Urinary bladder (tissue), 3 donors: ENCODE measurements at regions not wholly inside any gene's neighbourhood (a gene's known extent, or its start where the extent isn't known, plus 50 kb on each side); places are given as distances from the start of the nearest gene placed in this dataset.

Experiments
- DNase-seq: peaks from one replicate; pipeline ENCODE4 v3.0.0-alpha.2; 2015; ENCODE audit errors: extremely low spot score
- H3K27ac ChIP-seq: one replicate; pipeline ENCODE4 v1.5.1; 2013; ENCODE audit warnings: low read depth, mild to moderate bottlenecking, moderate library complexity
- H3K36me3 ChIP-seq: one replicate; pipeline ENCODE4 v1.6.1; 2013; ENCODE audit warnings: mild to moderate bottlenecking, moderate library complexity; ENCODE audit not compliant: insufficient read depth
- H3K4me1 ChIP-seq: one replicate; pipeline ENCODE4 v1.6.1; 2013; ENCODE audit warnings: mild to moderate bottlenecking, moderate library complexity; ENCODE audit not compliant: insufficient read depth
- H3K4me3 ChIP-seq: one replicate; pipeline ENCODE4 v1.5.1; 2013; ENCODE audit warnings: low read depth, low read length
- WGBS: extraction: QIAGEN DNeasy Blood & Tissue Kit; methylation state at CpG from one replicate; pipeline ENCODE4 v1.1.7; 2013; 5-methylcytosine and 5-hydroxymethylcytosine counted together
- donor health status: healthy with polysubstance abuse.
- donor health status: healthy.

- Histone ChIP-seq H3K36me3 (no peaks in the 10 kb centered on the region), H3K4me1 (no peaks in the 10 kb centered on the region), H3K27ac (no peak overlapping the region), H3K4me3 (no peak overlapping the region)
- DNase-seq, result no peak
- 82% methylated on average over 19 of the region's 19 CpGs for WGBS
Measured at GRCh38 chr15:62962101-62962995, 80.2 kb upstream of the TPM1 start.

GRCh38 chr15:62964251-62964650 lies 78.3 kb upstream of the TPM1 start:
- H3K4me3 ChIP-seq, result no peak overlapping the region
- no peak for DNase-seq
- no peaks in the 10 kb centered on the region for H3K4me1 ChIP-seq
- no peak overlapping the region for H3K27ac ChIP-seq
- no peaks in the 10 kb centered on the region for H3K36me3 ChIP-seq
- WGBS, result 65% methylated on average over 5 of the region's 5 CpGs

GRCh38 chr15:62966294-62967078 lies 76.1 kb upstream of the TPM1 start:
- Histone ChIP-seq H3K27ac (no peak overlapping the region), H3K36me3 (no peaks in the 10 kb centered on the region), H3K4me1 (no peaks in the 10 kb centered on the region), H3K4me3 (no peak overlapping the region)
- no peak for DNase-seq
- WGBS, result 97% methylated on average over 4 of the region's 4 CpGs

GRCh38 chr15:62968699-62969098 lies 73.8 kb upstream of the TPM1 start:
- Histone ChIP-seq H3K4me1 (no peaks in the 10 kb centered on the region), H3K36me3 (no peaks in the 10 kb centered on the region), H3K4me3 (no peak overlapping the region), H3K27ac (no peak overlapping the region)
- no peak for DNase-seq
- 80% methylated on average over 7 of the region's 7 CpGs for WGBS

- Histone ChIP-seq H3K36me3 (no peaks in the 10 kb centered on the region), H3K4me1 (no peaks in the 10 kb centered on the region), H3K27ac (no peak overlapping the region), H3K4me3 (no peak overlapping the region)
- no peak for DNase-seq
- WGBS, result 93% methylated on average over 1 of the region's 1 CpG
Measured at GRCh38 chr15:62969442-62970089, 73.0 kb upstream of the TPM1 start.

- Histone ChIP-seq H3K36me3 (no peaks in the 10 kb centered on the region), H3K4me1 (no peaks in the 10 kb centered on the region), H3K27ac (no peak overlapping the region), H3K4me3 (no peak overlapping the region)
- no peak for DNase-seq
- 56% methylated on average over 5 of the region's 5 CpGs for WGBS
Measured at GRCh38 chr15:62972814-62973213, 69.7 kb upstream of the TPM1 start.

GRCh38 chr15:62975515-62975914 lies 67.0 kb upstream of the TPM1 start:
- WGBS, result 60% methylated on average over 8 of the region's 8 CpGs
- no peak for DNase-seq

GRCh38 chr15:62976301-62976881 lies 66.2 kb upstream of the TPM1 start:
- no peak for DNase-seq
- 45% methylated on average over 2 of the region's 2 CpGs for WGBS
- no peaks in the 10 kb centered on the region for H3K4me1 ChIP-seq
- no peak overlapping the region for H3K4me3 ChIP-seq
- no peaks in the 10 kb centered on the region for H3K36me3 ChIP-seq
- H3K27ac ChIP-seq, result no peak overlapping the region

More at GRCh38 chr15:62975515-62975914, 67.0 kb upstream of the TPM1 start:
- no peak overlapping the region for H3K27ac ChIP-seq
- no peaks in the 10 kb centered on the region for H3K36me3 ChIP-seq
- no peaks in the 10 kb centered on the region for H3K4me1 ChIP-seq
- no peak overlapping the region for H3K4me3 ChIP-seq

- no peaks in the 10 kb centered on the region for H3K4me1 ChIP-seq
- 82% methylated on average over 8 of the region's 8 CpGs for WGBS
- no peak overlapping the region for H3K27ac ChIP-seq
- DNase-seq, result no peak
- H3K36me3 ChIP-seq, result no peaks in the 10 kb centered on the region
- H3K4me3 ChIP-seq, result no peak overlapping the region
Measured at GRCh38 chr15:62977952-62978811, 64.4 kb upstream of the TPM1 start.

GRCh38 chr15:62979252-62979651 lies 63.3 kb upstream of the TPM1 start:
- no peak for DNase-seq
- Histone ChIP-seq H3K4me3 (no peak overlapping the region), H3K27ac (no peak overlapping the region), H3K36me3 (no peaks in the 10 kb centered on the region), H3K4me1 (no peaks in the 10 kb centered on the region)
- 94% methylated on average over 1 of the region's 1 CpG for WGBS

GRCh38 chr15:62981071-62981470 lies 61.5 kb upstream of the TPM1 start:
- no peaks in the 10 kb centered on the region for H3K36me3 ChIP-seq
- no peak overlapping the region for H3K4me3 ChIP-seq
- no peaks in the 10 kb centered on the region for H3K4me1 ChIP-seq
- 75% methylated on average over 3 of the region's 3 CpGs for WGBS
- DNase-seq, result no peak
- no peak overlapping the region for H3K27ac ChIP-seq

GRCh38 chr15:62983956-62984355 lies 58.6 kb upstream of the TPM1 start:
- H3K36me3 ChIP-seq, result no peaks in the 10 kb centered on the region
- 94% methylated on average over 8 of the region's 8 CpGs for WGBS
- no peak overlapping the region for H3K27ac ChIP-seq
- no peaks in the 10 kb centered on the region for H3K4me1 ChIP-seq
- no peak for DNase-seq
- H3K4me3 ChIP-seq, result no peak overlapping the region

- no peak overlapping the region for H3K4me3 ChIP-seq
- H3K4me1 ChIP-seq, result no peaks in the 10 kb centered on the region
- 38% methylated on average over 6 of the region's 6 CpGs for WGBS
- no peaks in the 10 kb centered on the region for H3K36me3 ChIP-seq
- H3K27ac ChIP-seq, result no peak overlapping the region
- no peak for DNase-seq
Measured at GRCh38 chr15:62985768-62986167, 56.8 kb upstream of the TPM1 start.
